NCI-H69 (cell line): ENCODE measurements at regions not wholly inside any gene's neighbourhood (a gene's known extent, or its start where the extent isn't known, plus 50 kb on each side); places are given as distances from the start of the nearest gene placed in this dataset.

Experiments
- DNase-seq: peaks from one replicate; lab custom pipeline; 2025; lab: John Stamatoyannopoulos, UW

GRCh38 chr12:105986779-105987684 is 151.7 kb downstream of the NUAK1 start:
- no peak for DNase-seq

GRCh38 chr12:105987685-105988035 is 151.1 kb downstream of the NUAK1 start:
- no peak for DNase-seq

- DNase-seq: peak; percentile 30
Measured at GRCh38 chr12:105992849-105993740, 145.7 kb downstream of the NUAK1 start.

GRCh38 chr12:105993766-105994555 is 144.8 kb downstream of the NUAK1 start:
- DNase-seq: no peak

GRCh38 chr12:105995961-105996431 is 142.8 kb downstream of the NUAK1 start:
- peak; percentile 8 for DNase-seq

GRCh38 chr12:105998561-105998960 is 140.2 kb downstream of the NUAK1 start:
- DNase-seq: no peak

- no peak for DNase-seq
Measured at GRCh38 chr12:106000382-106001104, 138.2 kb downstream of the NUAK1 start.

- DNase-seq: no peak
Measured at GRCh38 chr12:106001105-106001836, 137.5 kb downstream of the NUAK1 start.

- no peak for DNase-seq
Measured at GRCh38 chr12:106001837-106002218, 136.9 kb downstream of the NUAK1 start.

- no peak for DNase-seq
Measured at GRCh38 chr12:106003297-106003696, 135.5 kb downstream of the NUAK1 start.

GRCh38 chr12:106004289-106004688 is 134.5 kb downstream of the NUAK1 start:
- no peak for DNase-seq

- no peak for DNase-seq
Measured at GRCh38 chr12:106006382-106006781, 132.4 kb downstream of the NUAK1 start.

- DNase-seq: no peak
Measured at GRCh38 chr12:106006940-106007339, 131.8 kb downstream of the NUAK1 start.

- DNase-seq: no peak
Measured at GRCh38 chr12:106010741-106011140, 128.0 kb downstream of the NUAK1 start.
